ENCODE measurements at regions not wholly inside any gene's neighbourhood (a gene's known extent, or its start where the extent isn't known, plus 50 kb on each side); places are given as distances from the start of the nearest gene placed in this dataset.

DNA sequence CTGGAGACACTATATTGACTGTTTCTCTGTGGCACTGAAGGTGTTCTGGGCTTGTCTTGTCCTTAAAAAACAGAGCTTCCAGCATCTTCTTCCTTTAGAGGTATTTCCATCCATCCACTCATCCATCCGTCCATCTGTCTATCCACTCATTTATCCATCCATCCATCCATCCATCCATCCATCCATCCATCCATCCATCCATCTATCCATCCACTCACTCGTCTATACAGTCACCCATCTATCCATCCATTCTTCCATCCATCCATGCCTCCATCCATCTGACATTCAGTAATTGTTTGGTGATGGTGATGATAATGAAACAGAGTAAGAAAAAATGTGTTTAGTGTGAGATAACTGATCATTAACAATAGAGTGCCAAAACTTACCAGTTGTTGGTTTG lies 334.8 kb downstream of the NSG2 start:
- DNase-seq = no peak

DNA sequence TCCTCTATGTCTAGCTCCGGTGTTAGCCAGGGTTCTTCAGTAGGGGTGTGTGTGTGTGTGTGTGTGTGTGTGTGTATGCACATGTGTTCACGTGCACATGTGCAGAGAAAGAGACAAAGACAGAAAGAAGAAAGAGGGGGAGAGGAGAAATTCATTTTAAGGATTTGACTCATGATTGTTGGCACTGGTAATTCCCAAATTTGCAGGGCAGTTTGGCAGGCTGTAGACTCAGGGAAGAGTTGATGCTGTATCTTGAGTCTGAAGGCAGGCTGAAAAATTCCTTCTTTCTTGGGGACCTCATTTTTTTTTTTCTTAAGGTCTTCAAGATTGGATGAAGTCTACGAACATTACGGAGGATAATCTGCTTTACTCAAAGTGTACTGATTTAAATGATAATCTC lies 335.7 kb downstream of the NSG2 start:
- no peak for DNase-seq

GRCh38 chr5:174383210-174384167 lies 338.0 kb downstream of the NSG2 start:
- no peak for DNase-seq

- DNase-seq = peak; percentile 92
These were observed 339.0 kb downstream of the NSG2 start for GRCh38 chr5:174384509-174384947.

GRCh38 chr5:174386306-174386705 lies 338.1 kb upstream of the MSX2 start:
- DNase-seq = peak; percentile 76

GRCh38 chr5:174386846-174387245 lies 337.5 kb upstream of the MSX2 start:
- no peak for DNase-seq

- DNase-seq = no peak
These were observed 336.9 kb upstream of the MSX2 start for GRCh38 chr5:174387448-174387847.

DNA sequence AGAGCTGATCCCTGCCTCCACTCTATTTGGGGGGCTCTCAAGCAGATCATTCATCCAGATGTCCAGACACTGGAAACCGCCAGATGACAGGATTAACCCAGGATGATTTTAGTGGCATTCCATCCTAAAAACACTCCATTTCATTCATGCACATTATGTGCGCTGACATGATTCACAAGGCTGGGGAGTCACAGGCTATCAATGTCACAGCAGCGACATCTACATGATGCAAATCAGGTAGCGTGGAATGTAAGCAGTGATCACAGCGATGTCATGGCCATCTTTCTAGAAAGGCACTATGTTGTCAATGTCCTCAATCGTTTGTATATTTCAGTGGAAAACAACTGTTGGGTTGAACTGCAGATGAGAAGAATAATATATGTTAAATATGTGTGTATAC lies 331.5 kb upstream of the MSX2 start:
- no peak for DNase-seq

DNA sequence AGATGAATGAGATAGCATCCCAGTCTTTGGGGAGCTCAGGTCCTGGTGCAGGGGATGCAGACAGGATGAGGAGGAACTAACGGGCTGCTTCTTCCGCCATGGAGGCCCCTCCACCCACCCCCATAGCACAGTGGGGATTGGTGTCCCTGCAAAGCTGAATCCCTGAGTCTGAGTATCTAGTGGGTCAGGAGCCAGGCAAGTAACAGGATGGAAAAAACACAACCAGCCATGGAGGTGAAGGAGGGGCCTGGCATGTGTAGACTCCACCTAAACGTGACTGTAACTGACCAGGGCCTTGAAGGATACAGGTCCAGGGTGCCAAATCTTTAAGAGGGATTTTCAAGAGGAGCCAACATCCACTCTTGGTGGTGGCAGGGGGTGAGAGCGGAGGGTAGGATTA lies 327.8 kb upstream of the MSX2 start:
- DNase-seq = no peak

DNA sequence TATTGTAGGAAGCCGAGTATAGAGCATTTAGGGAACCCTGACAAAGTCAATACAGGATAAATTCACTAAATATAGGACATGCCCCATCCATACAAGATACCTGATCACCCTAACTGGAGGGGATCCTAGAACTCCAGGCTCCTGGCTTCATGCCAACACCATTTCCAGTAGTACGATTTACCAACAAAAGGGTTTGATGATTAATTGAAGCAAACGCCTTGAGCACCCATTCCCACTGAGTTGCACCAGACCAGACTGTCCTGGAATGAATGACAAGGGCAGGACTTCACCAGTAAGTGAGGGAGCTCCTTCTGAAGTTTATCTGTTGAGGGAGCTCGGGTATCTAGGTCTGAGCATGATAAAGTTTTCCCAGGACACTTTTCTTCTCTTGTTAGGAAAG lies 327.2 kb upstream of the MSX2 start:
- no peak for DNase-seq

DNA sequence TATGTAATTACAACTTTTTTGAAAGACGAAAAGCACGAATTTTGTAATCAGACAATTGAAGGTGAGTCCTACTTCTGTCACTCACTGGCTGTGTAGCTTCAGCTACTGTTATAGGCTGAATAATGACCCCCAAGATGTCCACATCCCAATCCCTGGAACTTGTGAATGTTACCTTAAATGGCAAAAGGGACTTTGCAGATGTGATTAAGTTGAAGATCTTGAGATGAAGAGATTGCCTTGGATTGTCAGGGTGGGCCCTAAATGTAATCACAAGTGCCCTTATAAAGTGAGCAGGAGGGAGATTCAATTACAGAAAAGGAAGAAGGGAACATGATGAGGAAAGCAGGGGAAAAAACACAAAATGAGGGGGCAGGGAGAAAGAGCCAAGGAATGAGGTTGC lies 326.2 kb upstream of the MSX2 start:
- no peak for DNase-seq

DNA sequence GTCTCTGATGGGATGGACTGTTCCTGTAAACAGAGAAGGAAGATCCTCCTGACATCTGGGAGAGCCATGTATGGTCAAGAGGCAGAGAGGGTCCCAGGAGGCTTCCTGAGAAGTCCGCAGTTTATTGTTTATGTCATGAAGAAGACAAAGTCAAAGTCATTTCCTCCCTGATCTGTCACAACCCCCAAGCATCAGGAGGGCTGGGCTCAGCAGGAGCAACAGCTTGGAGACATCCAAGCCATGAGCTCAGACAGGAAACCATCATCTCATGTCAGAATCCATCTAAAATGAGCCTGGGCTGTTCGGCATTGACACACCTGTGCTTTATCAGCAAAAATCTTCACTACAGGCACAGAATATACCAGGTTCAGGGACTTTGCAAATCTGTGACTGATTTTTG lies 325.0 kb upstream of the MSX2 start:
- DNase-seq = no peak

DNA sequence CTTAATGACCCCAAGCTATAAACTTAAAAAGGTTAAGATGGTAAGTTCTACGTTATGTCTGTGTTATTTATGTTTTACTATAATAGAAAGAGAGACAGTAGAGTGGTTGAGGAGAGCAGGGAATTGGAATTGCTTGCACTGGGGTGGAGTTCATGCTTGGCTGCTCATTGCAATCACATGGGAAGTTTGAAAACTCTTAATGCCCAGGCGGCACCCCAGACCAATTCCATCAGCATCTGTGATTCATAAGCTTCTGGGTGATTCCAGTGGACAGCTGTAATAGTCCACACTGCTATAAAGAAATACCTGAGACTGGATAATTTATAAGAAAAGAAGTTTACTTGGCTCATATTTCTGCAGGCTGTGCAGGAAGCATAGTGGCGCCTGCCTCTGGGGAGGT lies 323.9 kb upstream of the MSX2 start:
- no peak for DNase-seq

- no peak for DNase-seq
These were observed 322.6 kb upstream of the MSX2 start for GRCh38 chr5:174401793-174402192.

GRCh38 chr5:174402222-174402812 lies 322.1 kb upstream of the MSX2 start:
- DNase-seq = no peak

- no peak for DNase-seq
These were observed 319.5 kb upstream of the MSX2 start for GRCh38 chr5:174404848-174405247.

DNA sequence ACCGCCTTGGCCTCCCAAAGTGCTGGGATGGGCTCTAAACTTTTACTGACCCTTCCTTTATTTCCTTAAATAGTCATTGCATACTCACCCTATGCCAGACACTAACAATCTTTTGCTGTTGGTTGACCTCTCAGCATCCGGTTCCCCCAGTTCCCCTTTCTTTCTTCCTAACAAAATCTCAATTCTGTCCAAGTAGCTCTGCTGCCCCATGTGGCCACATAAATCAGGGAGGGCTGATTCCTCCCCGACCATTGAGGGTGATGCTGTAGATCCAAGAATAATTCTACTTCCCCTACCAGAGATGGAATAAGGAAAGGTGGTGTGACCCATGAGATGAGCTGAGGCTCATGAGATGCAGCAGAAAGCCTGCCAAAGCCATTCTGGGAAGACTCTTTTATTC lies 315.3 kb upstream of the MSX2 start:
- DNase-seq = no peak

DNA sequence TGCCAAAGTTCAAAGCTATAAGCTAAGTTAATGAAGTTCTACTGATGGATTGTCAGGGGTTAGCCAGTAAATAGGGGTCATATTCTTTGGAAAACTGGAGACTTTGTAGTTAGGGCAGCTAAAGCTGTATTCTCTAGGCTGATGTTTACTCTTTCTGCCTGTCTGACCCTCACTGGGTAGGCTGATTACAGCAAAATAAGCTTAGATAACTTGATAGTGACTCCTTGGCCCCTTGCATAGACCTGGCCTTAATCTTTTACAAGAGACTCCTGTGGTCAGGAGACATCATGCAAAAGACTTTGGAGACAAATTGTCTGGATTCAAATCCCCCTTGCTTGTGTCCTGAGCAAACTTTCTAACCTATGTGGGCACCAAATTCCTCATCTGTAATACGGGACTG lies 314.4 kb upstream of the MSX2 start:
- no peak for DNase-seq

GRCh38 chr5:174410716-174411478 lies 313.5 kb upstream of the MSX2 start:
- DNase-seq = no peak

DNA sequence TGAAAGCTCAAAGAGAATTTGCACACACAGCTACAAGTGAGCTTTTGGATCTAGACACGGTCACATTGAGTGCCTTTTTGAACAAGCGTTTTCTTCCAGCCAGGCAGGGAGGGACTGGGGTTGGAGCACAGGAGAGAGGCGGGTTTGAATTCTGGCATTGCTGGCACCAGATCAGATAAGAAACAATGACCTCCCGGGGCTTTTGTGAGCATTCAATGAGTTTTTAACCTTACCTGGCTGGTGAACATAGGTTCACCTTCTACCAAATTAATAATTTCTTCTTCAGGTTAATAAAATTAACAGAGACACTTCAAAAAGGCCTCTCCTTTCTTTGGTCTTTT lies 312.9 kb upstream of the MSX2 start:
- DNase-seq = no peak

- no peak for DNase-seq
These were observed 312.0 kb upstream of the MSX2 start for GRCh38 chr5:174412374-174412773.

GRCh38 chr5:174412941-174413340 lies 311.4 kb upstream of the MSX2 start:
- DNase-seq = no peak

DNA sequence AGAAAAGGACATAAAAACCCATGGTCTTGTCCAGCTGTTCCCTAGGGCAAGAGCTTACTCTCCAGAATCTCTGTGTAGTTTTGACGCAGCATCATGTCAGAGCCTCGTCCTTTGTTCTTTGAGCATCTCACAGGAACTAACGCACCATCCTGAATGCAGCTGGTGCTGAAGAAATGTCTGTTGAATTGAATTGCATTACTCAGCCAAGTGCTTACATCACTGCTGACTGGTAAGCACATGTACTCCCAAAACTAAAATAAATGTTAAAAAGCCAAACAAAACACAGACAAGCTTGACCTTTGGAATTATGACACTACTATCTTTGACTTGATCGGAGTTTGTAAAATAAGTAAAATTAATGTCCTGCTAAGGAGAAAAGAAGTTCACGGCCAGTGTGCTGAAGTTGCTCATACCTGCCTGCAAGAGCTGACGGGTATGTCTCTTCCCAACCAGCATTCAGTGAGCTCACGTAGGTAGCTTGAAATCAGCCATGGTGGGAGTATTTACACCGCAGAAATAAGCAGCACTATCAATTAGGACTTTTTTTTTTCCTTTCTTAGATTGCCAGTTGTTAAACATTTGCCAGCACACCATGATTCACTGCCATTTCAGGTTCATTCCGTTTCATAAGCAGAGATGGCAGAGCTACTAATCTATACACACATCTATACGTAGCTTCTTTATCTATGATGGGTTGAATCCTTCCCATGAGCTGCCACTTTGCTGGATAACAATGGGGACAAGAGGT lies 310.6 kb upstream of the MSX2 start:
- peak; percentile 58 for DNase-seq
